ENCODE measurements at regions not wholly inside any gene's neighbourhood (a gene's known extent, or its start where the extent isn't known, plus 50 kb on each side); places are given as distances from the start of the nearest gene placed in this dataset.

- no peak for TF ChIP-seq CTCF (IDR thresholded peaks at IDR 0.05; ENCODE audit: control insufficient read depth, extremely low read depth, insufficient read depth)
- H3K4me3 ChIP-seq (ENCODE audit: low read depth, low read length) = no peak overlapping the region
- DNase-seq (ENCODE audit: low read depth) = peak; percentile 78
Measured at GRCh38 chr10:124305131-124305530, 113.6 kb downstream of the OAT start.

- no peak for TF ChIP-seq CTCF (IDR thresholded peaks at IDR 0.05; ENCODE audit: control insufficient read depth, extremely low read depth, insufficient read depth)
- no peak overlapping the region for H3K4me3 ChIP-seq (ENCODE audit: low read depth, low read length)
- no peak for DNase-seq (ENCODE audit: low read depth)
Measured at GRCh38 chr10:124303662-124304418, 114.9 kb downstream of the OAT start.

GRCh38 chr10:124302951-124303505 lies 115.7 kb downstream of the OAT start:
- no peak overlapping the region for H3K4me3 ChIP-seq (ENCODE audit: low read depth, low read length)
- no peak for TF ChIP-seq CTCF (IDR thresholded peaks at IDR 0.05; ENCODE audit: control insufficient read depth, extremely low read depth, insufficient read depth)
- DNase-seq (ENCODE audit: low read depth) = no peak

GRCh38 chr10:124301736-124302135 lies 117.0 kb downstream of the OAT start:
- DNase-seq (ENCODE audit: low read depth) = no peak
- H3K4me3 ChIP-seq (ENCODE audit: low read depth, low read length) = no peak overlapping the region
- no peak for TF ChIP-seq CTCF (IDR thresholded peaks at IDR 0.05; ENCODE audit: control insufficient read depth, extremely low read depth, insufficient read depth)

- DNase-seq (ENCODE audit: low read depth) = no peak
- H3K4me3 ChIP-seq (ENCODE audit: low read depth, low read length) = no peak overlapping the region
- no peak for TF ChIP-seq CTCF (IDR thresholded peaks at IDR 0.05; ENCODE audit: control insufficient read depth, extremely low read depth, insufficient read depth)
Measured at GRCh38 chr10:124300735-124301134, 118.0 kb downstream of the OAT start.

GRCh38 chr10:124300224-124300623 lies 118.5 kb downstream of the OAT start:
- no peak for DNase-seq (ENCODE audit: low read depth)
- no peak overlapping the region for H3K4me3 ChIP-seq (ENCODE audit: low read depth, low read length)
- no peak for TF ChIP-seq CTCF (IDR thresholded peaks at IDR 0.05; ENCODE audit: control insufficient read depth, extremely low read depth, insufficient read depth)

- no peak for DNase-seq (ENCODE audit: low read depth)
- TF ChIP-seq CTCF (IDR thresholded peaks at IDR 0.05; ENCODE audit: control insufficient read depth, extremely low read depth, insufficient read depth) = no peak
Measured at GRCh38 chr10:124299696-124300095, 119.0 kb downstream of the OAT start.

More at GRCh38 chr10:124299696-124300095, 119.0 kb downstream of the OAT start:
- H3K4me3 ChIP-seq (ENCODE audit: low read depth, low read length) = no peak overlapping the region
